ENCODE measurements at regions not wholly inside any gene's neighbourhood (a gene's known extent, or its start where the extent isn't known, plus 50 kb on each side); places are given as distances from the start of the nearest gene placed in this dataset.

DNA sequence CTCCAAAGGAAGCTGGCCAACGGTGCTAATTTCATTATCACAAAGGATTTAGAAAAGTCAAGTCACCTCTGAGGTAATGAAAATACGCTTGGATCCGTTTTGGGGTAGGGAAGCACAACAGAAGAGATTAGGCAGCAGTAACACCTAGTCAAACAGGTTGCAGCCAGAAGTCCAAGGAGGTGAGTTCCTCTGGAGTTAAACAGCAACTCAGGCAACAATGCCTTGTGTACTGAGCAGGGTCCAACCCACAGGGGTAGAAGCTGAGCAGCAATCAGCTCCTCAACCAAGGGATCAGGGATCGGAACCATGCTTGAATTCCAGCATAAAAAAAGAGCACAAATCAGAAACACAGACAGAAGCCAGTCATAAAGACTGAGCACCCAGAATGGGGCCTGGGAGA is 88.1 kb upstream of the SPRED1 start:
- Histone ChIP-seq H3K36me3 (replicated peaks in 1 of 2; ENCODE audit: control extremely low read depth in 1 of 2, control insufficient read depth in 1 of 2, extremely low read depth in 1 of 2, insufficient read depth in 2 of 2, low read length in 1 of 2) (no peaks in the 10 kb centered on the region), H3K79me2 (ENCODE audit: control insufficient read depth, insufficient read depth, low read length) (no peaks in the 10 kb centered on the region), H3K4me1 (ENCODE audit: control insufficient read depth in 2 of 2, insufficient read depth in 2 of 2, low read length in 2 of 2) (no peaks in the 10 kb centered on the region), H4K20me1 (ENCODE audit: control insufficient read depth, insufficient read depth, low read length, poor library complexity, severe bottlenecking) (no peaks in the 10 kb centered on the region), H2AFZ (ENCODE audit: insufficient read depth, low read depth, low read length, poor library complexity, severe bottlenecking) (no peak overlapping the region), H3K4me2 (replicated peaks; ENCODE audit: low read depth, low read length, poor library complexity, severe bottlenecking) (no peak overlapping the region), H3K27ac (ENCODE audit: low read length in 2 of 2) (no peak overlapping the region), H3K4me3 (ENCODE audit: control extremely low read depth in 1 of 5, extremely low read depth in 1 of 5, insufficient read depth in 1 of 5, low read depth in 2 of 5, low read length in 4 of 5) (no peak overlapping the region), H3K9ac (ENCODE audit: low read length) (no peak overlapping the region), H3K27me3 (replicated peaks in 1 of 4; ENCODE audit: control extremely low read depth in 1 of 4, control insufficient read depth in 3 of 4, insufficient read depth in 4 of 4, low read length in 3 of 4) (peaks cover 0 to 3% (median 0%) of the 10 kb centered on the region in 4 experiments), H3K9me3 (ENCODE audit: control extremely low read depth in 1 of 3, control insufficient read depth in 2 of 3, insufficient read depth in 1 of 3, low read length in 2 of 3) (no peaks in the 10 kb centered on the region)
- ChIA-PET POLR2A (no interaction called here), CTCF (no interaction called here)
- no peaks in the 10 kb centered on the region for H3K9me3 Mint-ChIP-seq (ENCODE audit: insufficient read depth)
- no peak for DNase-seq
- no peak overlapping the region for H3K4me3 Mint-ChIP-seq
- H3K27ac Mint-ChIP-seq = no peak overlapping the region
- intact Hi-C loops (cut with micrococcal nuclease) = no loop called here
- H3K4me1 Mint-ChIP-seq = no peaks in the 10 kb centered on the region
- 94% methylated on average over 2 of the region's 4 CpGs for WGBS (ENCODE audit: insufficient coverage)
- no peak for TF ChIP-seq EZH2 (IDR thresholded peaks at IDR 0.05; ENCODE audit: borderline replicate concordance, insufficient read depth, low read depth, low read length, poor library complexity, severe bottlenecking)
- TF ChIP-seq, protein P1, sequence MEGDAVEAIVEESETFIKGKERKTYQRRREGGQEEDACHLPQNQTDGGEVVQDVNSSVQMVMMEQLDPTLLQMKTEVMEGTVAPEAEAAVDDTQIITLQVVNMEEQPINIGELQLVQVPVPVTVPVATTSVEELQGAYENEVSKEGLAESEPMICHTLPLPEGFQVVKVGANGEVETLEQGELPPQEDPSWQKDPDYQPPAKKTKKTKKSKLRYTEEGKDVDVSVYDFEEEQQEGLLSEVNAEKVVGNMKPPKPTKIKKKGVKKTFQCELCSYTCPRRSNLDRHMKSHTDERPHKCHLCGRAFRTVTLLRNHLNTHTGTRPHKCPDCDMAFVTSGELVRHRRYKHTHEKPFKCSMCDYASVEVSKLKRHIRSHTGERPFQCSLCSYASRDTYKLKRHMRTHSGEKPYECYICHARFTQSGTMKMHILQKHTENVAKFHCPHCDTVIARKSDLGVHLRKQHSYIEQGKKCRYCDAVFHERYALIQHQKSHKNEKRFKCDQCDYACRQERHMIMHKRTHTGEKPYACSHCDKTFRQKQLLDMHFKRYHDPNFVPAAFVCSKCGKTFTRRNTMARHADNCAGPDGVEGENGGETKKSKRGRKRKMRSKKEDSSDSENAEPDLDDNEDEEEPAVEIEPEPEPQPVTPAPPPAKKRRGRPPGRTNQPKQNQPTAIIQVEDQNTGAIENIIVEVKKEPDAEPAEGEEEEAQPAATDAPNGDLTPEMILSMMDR (IDR thresholded peaks at IDR 0.05) = no peak
- peaks cover 40% of the 10 kb centered on the region for H3K27me3 Mint-ChIP-seq
- ATAC-seq (ENCODE audit: low read depth) = no peak

DNA sequence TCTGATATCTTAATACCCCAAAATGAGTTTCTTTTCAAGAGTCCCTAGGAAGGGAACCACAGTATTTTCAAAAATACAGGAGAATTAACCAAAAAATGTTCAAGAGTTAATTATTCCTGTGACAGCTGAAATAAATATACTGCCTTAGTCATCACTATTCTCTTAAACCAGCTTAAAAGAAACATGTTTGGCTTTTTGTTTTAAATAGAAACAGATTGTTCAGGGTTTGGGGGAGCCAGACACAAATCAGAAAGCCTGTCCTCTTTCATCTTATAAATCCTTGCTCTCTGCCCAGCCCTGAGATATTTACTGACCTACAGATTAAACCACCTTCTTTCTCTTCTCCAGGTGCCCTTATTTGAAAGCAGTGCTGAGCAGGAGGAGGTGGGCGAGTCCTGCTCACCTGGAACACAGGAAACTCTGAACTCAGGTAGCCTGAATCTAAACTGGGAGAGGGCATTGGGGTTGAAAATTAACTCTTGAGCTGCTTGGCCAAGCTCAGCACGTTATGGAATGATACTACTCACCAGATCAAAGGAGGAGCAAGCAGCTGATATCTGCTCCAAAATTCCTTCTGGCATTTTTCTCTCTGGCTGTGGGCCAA is 84.1 kb upstream of the SPRED1 start:
- no CpG with 5 or more reads among the region's 2 CpGs for WGBS (ENCODE audit: insufficient coverage)
- TF ChIP-seq, protein P1 (IDR thresholded peaks at IDR 0.05) = no peak
- TF ChIP-seq EZH2 (IDR thresholded peaks at IDR 0.05; ENCODE audit: borderline replicate concordance, insufficient read depth, low read depth, low read length, poor library complexity, severe bottlenecking) = no peak

More for the DNA sequence above, 84.1 kb upstream of the SPRED1 start:
- H3K4me3 ChIP-seq (ENCODE audit: control extremely low read depth in 1 of 5, extremely low read depth in 1 of 5, insufficient read depth in 1 of 5, low read depth in 2 of 5, low read length in 4 of 5) = no peak overlapping the region
- H3K4me1 ChIP-seq (ENCODE audit: control insufficient read depth in 2 of 2, insufficient read depth in 2 of 2, low read length in 2 of 2) = no peaks in the 10 kb centered on the region
- no peak overlapping the region for H3K9ac ChIP-seq (ENCODE audit: low read length)
- Mint-ChIP-seq H3K4me3 (no peak overlapping the region), H3K27me3 (peaks cover 37% of the 10 kb centered on the region), H3K9me3 (ENCODE audit: insufficient read depth) (no peaks in the 10 kb centered on the region), H3K4me1 (no peaks in the 10 kb centered on the region), H3K27ac (no peak overlapping the region)
- no peak overlapping the region for H3K27ac ChIP-seq (ENCODE audit: low read length in 2 of 2)
- no peaks in the 10 kb centered on the region for H3K9me3 ChIP-seq (ENCODE audit: control extremely low read depth in 1 of 3, control insufficient read depth in 2 of 3, insufficient read depth in 1 of 3, low read length in 2 of 3)
- H3K36me3 ChIP-seq (replicated peaks in 1 of 2; ENCODE audit: control extremely low read depth in 1 of 2, control insufficient read depth in 1 of 2, extremely low read depth in 1 of 2, insufficient read depth in 2 of 2, low read length in 1 of 2) = no peaks in the 10 kb centered on the region
- no peak overlapping the region for H3K4me2 ChIP-seq (replicated peaks; ENCODE audit: low read depth, low read length, poor library complexity, severe bottlenecking)
- intact Hi-C loops (cut with micrococcal nuclease) = no loop called here
- H3K27me3 ChIP-seq (replicated peaks in 1 of 4; ENCODE audit: control extremely low read depth in 1 of 4, control insufficient read depth in 3 of 4, insufficient read depth in 4 of 4, low read length in 3 of 4) = no peaks in the 10 kb centered on the region
- no peak overlapping the region for H2AFZ ChIP-seq (ENCODE audit: insufficient read depth, low read depth, low read length, poor library complexity, severe bottlenecking)
- DNase-seq = no peak
- no peaks in the 10 kb centered on the region for H3K79me2 ChIP-seq (ENCODE audit: control insufficient read depth, insufficient read depth, low read length)
- ChIA-PET POLR2A (no interaction called here), CTCF (no interaction called here)
- H4K20me1 ChIP-seq (ENCODE audit: control insufficient read depth, insufficient read depth, low read length, poor library complexity, severe bottlenecking) = no peaks in the 10 kb centered on the region
- no peak for ATAC-seq (ENCODE audit: low read depth)
